GM18907 (cell line): ENCODE measurements at regions not wholly inside any gene's neighbourhood (a gene's known extent, or its start where the extent isn't known, plus 50 kb on each side); places are given as distances from the start of the nearest gene placed in this dataset.
"Not testable (repeated sequence)": the region's sequence is repeated elsewhere in the genome, so short reads cannot be mapped to it uniquely, and the experiment has no call there.

Experiments
- ATAC-seq: cut with Tn5 transposase; IDR thresholded peaks from one replicate; pipeline ENCODE4 v1.9.1; 2021; ENCODE audit warnings: mild to moderate bottlenecking, moderate library complexity; ENCODE audit not compliant: unreplicated experiment

DNA sequence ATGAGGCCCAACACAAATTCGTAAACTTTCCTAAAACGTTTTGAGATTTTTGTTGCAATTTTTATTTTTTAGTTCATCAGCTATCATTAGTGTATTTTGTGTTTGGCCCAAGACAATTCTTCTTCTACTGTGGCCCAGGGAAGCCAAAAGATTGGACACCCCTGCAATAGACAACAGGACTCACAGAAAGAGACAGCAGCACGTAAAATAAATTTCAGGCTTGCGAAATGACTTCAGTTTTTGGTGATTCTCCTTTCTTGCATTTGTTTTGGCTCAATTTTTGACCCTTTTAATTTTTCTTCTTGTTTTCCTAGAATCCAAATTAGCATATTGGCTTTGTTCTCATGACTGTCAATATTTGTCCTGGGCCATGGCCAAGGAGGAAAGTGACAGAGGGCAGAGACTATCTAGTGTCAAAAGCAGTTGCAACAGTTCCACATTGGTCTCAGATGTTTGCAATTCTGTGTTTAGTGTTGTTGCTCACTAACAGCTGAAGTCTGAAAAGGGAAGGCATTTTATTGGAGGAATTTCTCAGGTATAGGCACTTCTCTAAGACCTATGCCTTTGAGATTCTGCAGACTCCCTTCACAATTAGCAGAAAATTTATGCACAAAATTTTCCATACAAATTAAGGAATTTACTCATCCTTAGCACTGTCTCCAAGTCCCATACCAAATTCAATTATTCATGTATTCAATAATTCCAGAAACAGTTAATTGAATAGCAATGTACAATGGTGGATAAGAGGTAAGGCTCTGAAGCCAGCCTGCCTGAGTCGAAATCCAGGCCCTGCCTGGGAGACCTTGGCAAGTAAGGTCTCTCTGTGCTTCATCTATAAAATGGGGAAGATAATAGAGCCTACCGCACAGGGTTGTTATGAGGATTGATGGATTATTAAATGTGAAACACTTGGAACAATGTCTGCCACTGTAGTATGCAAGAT, 160.9 kb upstream of the IVNS1ABP start:
- ATAC-seq, result no peak

DNA sequence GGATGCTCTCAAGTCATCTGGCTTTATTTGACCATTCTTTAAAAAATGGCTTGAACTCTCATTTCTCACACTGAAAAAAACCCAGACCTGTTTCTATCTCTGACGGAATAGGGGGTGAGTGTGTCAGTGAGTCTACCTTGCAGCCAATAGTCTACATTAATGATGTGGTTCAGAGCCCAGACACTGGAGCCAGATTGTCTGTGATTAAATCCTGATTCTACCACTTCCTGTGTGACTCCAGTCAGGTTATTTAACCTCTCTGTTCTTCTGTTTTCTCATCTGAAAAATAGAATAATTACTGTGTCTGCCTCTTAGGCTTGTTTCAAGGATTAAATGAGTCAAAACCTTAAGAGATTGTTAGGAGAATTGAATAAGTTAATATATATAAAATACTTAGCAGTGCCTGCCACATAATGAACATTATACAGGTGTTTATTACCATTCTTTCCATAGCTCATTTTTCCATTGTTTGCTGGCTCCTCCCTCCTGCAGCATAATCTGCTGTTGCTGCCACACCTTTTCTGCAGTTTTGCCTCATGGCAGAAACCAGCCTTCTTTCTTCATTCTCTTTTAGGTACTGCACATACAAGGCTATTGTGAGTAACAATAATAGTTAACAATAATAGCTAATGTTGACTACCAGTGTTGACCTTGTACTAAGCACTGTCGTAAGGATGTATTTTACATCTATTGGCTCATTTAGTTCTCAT, 157.6 kb upstream of the IVNS1ABP start:
- ATAC-seq, result no peak

DNA sequence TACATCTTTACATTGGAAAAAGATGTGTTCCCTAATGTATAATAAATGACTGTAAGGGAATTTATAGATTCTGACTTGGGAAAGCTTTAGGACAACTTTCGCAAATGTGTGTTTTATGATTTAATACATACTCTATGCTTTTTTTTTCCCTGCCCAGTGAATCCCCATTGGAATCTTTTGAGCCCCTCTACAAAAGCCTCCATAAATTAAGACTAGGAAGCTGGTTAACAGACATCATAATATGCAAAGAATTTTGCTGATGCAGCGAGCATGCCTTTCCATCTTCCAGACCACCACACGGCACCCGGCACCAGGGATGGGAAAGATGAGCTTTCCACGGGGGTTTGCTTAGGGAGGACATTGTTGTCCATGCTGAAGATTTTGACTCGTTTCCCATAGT, 156.1 kb upstream of the IVNS1ABP start:
- no peak for ATAC-seq

DNA sequence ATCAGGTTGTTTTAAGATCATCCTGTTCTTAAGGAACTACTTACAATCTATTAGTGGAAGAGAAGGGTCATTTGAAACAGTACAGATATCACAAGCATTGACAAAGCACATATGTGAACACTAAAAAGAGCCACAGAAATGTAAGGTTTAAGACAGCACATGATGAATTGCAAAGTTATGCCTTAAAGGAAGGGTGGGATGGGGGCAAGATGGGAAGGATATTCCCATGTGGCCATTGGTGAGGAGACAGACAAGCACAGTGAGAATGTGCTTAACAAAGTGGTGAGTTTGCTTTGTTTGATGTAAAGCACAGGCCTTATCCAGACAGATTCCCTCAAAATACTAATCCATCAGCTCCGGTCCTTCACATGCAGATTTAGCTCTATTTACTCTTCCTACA, 151.6 kb upstream of the IVNS1ABP start:
- no peak for ATAC-seq

DNA sequence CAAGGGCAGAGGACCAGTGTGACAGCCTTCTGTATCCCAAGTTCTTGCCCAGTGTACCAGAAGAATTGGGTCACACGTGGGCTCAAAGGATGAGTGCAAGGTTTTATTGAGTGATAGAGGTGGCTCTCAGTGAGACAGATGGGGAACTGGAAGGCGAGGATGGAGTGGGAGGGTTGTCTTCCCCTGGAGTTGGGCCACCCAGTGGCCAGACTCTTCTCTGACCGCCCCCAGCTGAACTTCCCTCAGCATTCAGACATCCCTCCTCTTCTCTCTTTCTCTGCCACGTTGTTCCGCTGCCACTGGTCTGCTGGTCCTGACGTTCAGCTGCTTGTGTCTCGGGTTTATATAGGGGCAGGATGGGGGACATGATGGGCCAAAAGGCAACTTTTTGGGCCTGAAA, 150.1 kb upstream of the IVNS1ABP start:
- ATAC-seq, result no peak

DNA sequence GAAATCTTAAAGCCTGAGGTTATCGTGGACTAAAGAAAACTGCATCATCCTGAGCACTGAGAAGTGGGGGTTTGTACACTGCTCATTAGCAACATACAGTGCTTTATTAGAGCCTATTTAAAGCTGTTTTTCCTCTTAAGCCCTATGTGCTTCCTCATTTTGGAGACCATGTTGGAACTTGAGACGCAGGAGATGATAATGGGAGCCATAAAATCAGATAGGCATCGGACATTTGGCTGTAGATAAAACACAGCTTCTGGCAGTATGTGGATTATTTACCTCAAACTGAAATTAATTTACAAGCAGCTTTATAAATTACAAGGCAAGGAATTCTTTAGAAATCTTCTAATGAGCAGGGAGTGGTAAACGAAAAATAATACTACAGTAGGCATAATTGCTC, 147.7 kb upstream of the IVNS1ABP start:
- no peak for ATAC-seq

DNA sequence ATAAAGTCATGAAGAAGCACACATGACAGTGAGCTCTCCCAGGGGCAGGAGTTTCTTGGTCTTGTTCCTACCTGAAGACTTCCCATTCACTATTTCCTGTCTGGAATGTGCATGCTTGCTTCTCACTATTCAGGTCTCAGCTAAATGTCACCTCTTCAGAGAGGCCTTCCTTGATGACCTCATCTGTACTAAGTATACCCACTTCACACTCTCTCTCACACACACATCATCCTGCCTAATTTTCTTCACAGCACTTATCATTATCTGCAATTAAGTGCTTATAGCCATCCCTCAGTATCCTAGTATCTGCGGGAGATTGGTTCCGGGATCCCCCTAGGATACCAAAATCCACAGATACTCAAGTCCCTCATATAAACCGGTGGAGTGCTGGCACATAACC, 146.4 kb upstream of the IVNS1ABP start:
- no peak for ATAC-seq

DNA sequence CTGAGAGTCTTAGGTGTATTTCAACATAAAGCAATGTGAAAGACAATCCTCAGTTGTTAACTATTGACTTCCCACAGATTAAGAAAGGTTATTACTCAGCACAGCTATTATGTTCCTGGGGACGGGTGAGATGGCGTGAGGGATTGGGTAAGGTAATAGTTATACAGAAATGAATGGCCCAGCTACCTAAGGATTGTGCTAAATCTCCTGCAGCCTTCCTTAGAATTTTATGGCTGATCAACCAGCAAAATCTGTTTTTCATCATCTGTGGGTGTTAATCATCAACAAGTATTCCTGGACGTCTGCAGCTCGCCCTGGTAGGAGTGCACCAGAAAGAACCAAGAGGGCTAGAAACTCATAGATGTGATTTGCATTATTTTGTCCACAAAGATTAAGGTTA, 146.0 kb upstream of the IVNS1ABP start:
- no peak for ATAC-seq

DNA sequence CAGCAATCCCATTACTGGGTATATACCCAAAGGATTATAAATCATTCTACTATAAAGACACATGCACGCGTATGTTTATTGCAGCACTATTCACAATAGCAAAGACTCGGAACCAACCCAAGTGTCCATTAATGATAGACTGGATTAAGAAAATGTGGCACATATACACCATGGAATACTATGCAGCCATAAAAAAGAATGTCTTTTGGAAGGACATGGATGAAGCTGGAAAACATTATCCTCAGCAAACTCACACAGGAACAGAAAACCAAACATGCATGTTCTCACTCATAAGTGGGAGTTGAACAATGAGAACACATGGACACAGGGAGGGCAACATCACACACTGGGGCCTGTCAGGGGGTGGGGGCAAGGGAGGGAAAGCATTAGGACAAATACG, 143.7 kb upstream of the IVNS1ABP start:
- ATAC-seq, result not testable (repeated sequence)

DNA sequence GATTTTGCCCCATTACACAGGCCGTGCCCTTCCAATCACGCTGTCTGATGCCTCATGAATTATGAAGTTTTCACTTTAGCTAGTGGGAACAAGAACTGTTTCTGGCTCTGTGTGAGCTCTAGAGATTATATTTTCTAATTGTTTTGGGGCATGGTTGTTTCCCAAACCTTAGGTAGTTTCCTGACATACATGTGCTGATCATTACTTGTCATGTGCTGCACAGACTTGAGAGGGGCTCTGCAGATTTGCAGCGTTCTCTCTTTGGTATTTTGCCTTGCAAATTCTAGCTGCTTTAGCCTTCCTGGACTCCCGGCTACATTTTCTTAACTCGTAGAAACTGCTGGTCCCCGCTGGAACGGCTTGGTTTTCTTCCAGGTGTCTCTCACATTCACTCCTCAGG, 142.1 kb upstream of the IVNS1ABP start:
- ATAC-seq, result no peak

DNA sequence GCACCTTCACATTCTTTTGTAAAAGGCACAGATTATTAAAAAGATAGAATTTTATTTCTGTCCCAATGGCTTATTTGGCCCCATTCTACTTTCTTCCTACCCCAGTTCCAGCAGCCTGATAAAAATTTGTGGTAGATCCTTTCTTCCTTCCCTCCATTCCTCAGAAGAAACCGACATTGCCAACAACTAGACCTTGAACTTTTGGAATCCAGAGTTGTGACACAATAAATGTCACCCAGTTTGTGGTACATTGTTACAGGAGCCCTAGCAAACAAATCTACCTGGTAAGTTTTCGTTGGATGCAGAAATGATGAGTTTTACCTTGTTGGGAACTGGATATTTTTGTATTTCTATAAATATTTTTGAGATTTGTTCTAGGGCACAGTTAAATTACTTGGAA, 141.6 kb upstream of the IVNS1ABP start:
- no peak for ATAC-seq

DNA sequence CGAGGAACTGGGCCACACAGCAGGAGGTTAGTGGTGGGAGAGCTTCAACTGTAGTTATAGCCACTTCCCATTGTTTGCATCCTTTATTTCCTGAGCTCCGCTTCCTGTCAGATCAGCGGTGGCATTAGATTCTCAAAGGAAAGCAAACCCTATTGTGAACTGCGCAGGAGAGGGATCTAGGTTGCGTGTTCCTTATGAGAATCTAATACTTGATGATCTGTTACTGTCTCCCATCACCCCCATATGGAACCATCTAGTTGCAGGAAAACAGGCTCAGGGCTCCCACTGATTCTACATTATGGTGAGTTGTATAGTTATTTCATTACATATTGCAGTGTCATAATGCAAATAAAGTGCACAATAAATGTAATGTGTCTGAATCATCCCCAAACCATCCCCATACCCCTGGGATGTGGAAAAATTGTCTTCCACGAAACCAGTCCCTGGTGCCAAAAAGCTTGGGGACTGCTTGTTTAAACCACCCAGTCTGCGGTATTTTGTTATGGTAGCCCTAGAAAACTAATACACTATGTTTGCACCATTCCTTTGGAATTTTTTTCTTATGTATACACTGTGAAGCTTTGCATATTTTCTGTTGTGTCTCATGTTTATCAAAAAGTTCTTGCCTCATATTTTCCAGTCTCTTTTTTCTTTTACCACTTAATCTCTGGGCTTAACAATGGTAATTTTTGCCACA, 136.6 kb upstream of the IVNS1ABP start:
- no peak for ATAC-seq

DNA sequence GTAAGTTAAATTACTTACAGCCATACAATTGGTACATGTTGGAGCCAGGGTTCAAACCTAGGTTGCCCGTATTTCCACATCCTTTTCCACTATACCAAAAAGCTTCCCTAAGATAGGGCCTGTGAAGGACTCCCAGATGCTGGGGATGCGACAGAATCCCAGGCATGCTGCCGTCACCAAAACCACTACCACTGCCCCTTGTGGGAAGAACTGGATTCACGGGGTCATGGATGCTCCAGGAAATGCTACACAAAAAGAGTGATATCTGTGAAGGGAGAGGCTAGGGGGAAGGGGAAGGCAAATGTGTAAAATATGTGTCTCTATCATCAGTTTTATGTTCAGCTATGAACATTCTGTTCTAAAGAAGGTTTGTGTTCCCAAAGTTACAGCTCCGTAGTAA, 133.9 kb upstream of the IVNS1ABP start:
- ATAC-seq, result no peak

DNA sequence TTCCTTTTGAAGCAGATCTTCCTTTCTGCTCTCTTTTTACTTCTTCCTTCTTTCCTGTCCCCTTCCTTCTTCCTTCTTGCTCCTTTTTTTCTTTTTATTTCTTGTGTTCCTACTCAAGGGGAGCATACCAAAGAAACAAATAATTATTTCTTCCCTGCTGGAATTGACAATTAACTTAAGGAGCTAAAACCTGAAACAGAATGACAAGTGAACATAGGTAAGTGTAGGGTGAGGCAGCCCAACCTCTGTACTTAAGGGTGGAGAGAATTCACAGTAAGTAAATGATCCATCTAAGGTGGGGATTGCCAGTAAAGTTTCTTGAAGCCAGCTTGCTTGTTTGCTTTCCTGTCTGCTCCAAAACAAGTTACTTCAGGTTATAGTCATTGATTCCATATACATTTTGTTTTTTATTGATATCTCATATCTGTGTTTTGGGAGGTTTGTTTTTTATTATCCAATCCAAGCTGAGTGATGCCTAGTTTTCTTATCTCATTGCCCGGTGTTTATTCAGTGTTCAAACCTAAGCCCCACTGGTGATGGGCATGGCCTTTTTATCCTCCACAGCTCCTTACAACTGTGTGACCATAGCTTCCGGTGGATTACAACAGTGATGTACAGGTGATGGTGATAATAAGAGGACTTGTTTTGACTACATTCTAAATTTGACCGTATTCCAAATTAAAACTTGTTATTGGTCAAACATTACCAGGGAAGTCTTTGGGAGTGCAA, 133.2 kb upstream of the IVNS1ABP start:
- no peak for ATAC-seq

DNA sequence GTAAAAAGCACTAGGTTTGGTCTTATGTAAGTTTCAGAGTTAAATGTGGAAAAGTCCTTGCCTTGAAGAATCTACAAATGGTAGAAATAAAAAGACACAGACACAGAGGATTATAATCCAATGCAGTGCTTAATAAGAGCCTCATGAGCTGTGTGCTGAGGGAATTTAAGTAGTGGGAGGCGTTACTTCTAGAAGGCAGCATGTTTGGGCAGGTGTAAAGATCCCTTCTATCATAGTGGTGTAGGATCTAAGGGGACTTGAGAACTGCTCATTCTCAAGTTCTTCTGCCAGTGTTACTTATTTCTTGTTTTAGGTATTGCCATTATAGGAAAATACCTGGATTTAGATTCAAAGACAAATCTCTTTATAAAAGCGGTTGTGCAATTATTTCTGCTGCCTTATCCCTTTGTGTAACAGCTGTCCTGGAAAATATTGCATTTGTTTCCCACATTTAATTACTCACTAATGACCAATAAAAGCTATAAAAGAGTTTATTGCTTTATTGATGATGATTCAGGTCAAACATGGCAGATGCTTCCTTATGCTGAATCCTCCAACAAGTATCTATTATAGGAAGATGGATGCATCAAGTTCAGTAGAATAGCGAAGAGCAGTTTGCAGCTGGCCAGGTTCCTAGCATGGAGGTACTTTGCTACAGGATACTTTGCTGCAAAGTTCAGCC, 132.5 kb upstream of the IVNS1ABP start:
- ATAC-seq, result no peak

DNA sequence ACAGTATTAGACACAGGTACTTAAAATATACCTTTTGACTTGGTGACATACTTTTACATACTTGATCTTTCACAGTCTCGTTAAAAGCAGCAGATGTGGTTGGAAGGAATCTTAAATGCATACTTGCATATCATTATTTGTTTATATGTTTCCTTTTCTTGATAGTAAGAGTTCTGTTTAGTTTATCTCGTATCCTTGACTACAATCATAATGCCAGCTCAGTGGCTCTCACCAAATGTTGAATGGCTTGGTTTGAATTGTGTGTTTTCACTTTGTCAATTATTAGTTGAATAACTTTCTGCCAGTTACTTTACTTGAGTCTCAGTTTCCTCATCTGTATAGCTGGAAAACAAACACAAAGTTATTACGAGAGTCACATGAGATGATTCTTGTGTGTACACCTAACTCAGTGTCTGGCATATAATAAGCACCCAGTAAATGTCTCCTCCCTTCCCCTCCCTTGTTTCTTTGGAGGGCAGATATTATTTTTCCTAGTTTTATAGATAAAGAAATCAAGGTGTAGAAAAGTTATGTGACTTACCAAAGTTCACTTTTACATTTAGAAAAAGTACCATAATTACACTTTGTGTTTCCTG, 131.6 kb upstream of the IVNS1ABP start:
- ATAC-seq, result no peak

DNA sequence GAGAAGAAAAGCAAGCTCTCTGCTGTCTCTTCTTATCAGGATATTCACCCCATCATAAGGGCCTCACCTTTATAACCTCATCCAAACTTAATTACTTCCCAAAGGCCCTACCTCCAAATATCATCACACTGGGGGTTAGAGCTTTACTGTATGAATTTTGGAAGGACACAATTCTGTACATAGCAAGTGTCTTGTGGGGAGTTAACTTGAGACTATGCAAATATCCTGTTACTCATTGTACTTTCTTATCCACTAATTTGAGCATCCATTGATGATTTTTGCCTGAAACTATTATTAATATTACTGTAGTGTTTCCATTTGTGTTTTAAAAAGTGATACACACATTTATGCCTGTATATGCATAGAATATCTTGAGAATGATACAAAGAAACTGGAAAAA, 129.1 kb upstream of the IVNS1ABP start:
- no peak for ATAC-seq

DNA sequence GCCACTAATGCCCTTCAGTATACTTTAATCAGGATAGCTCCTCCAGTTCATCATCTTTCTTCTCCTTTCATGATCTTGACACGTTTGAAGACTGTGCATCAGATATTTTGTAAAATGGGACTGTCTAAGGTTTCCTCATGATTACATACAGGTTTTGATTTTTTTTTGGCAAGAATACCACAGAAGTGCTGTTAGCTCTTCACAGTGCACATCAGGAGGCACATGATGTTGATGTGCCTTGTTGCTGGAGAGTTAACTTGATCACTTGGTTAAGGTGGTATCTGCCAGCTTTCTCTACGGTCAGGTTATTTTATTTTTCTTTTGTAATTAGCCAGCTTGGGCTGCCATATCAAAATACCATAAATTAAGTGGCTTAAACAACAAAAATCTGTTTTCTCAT, 128.6 kb upstream of the IVNS1ABP start:
- no peak for ATAC-seq

DNA sequence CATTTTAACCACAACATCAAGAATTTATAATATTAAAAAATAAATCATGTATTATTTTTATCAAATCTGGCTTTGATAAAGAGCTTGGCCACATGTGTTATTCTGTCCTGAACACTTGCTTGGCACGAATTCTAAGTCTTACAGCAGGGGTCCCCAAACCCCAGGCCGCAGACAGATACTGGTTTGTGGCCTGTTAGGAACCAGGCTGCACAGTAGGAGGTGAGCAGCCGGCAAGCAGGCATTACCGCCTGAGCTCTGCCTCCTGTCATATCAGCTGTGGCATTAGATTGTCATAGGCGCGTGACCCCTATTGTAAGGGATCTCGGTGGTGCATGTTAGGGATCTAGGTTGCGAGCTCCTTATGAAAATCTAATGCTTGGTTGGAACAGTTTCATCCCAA, 127.6 kb upstream of the IVNS1ABP start:
- no peak for ATAC-seq

DNA sequence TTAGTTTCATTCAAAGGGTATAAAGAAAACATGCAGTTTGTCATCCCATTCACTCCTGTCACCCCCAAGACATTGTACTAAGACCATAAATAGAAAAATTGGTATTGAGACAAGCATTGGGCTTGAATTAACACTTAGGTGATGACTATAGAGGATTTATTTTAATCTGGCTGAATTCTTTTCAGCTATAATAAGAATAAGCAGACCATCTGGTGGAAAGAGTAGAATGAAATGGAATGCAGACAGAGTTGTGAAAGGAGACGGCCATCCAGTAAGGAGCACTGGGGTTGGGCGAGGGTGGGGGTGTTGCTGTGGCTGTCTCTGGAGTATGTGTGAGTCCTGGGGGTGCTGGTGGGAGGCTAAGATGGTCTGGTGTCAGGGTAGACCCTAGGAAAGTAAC, 125.0 kb upstream of the IVNS1ABP start:
- ATAC-seq, result no peak
